GM10248 (cell line): ENCODE measurements at regions not wholly inside any gene's neighbourhood (a gene's known extent, or its start where the extent isn't known, plus 50 kb on each side); places are given as distances from the start of the nearest gene placed in this dataset.
"Not testable (repeated sequence)": the region's sequence is repeated elsewhere in the genome, so short reads cannot be mapped to it uniquely, and the experiment has no call there.

ENCODE experiments used
- CTCF ChIA-PET: fragments of 300-600 bp; sonication (Branson Sonifier 250); formaldehyde crosslinking; extraction: SDS; loops from one replicate; lab custom pipeline; 2021; ENCODE audit warnings: antibody characterized with exemption; lab: Yijun Ruan, JAX
- POLR2A ChIA-PET: fragments of 350-650 bp; sonication (Branson Sonifier 250); formaldehyde crosslinking; extraction: SDS; loops from one replicate; lab custom pipeline; 2020; ENCODE audit warnings: antibody characterized with exemption; lab: Yijun Ruan, JAX
- DNase-seq: peaks from one replicate; pipeline ENCODE4 v3.0.0; 2012; ENCODE audit errors: extremely low spot score
- TF ChIP-seq, protein P1 (sequence below): IDR thresholded peaks from 2 replicates; pipeline ENCODE4 v1.5.1; 2012; ENCODE audit warnings: mild to moderate bottlenecking, low read depth; ENCODE audit errors: extremely low read depth, missing control alignments, control extremely low read depth

- CTCF ChIA-PET: no interaction called here
- POLR2A ChIA-PET: no interaction called here
- no peak for DNase-seq
- TF ChIP-seq, protein P1, sequence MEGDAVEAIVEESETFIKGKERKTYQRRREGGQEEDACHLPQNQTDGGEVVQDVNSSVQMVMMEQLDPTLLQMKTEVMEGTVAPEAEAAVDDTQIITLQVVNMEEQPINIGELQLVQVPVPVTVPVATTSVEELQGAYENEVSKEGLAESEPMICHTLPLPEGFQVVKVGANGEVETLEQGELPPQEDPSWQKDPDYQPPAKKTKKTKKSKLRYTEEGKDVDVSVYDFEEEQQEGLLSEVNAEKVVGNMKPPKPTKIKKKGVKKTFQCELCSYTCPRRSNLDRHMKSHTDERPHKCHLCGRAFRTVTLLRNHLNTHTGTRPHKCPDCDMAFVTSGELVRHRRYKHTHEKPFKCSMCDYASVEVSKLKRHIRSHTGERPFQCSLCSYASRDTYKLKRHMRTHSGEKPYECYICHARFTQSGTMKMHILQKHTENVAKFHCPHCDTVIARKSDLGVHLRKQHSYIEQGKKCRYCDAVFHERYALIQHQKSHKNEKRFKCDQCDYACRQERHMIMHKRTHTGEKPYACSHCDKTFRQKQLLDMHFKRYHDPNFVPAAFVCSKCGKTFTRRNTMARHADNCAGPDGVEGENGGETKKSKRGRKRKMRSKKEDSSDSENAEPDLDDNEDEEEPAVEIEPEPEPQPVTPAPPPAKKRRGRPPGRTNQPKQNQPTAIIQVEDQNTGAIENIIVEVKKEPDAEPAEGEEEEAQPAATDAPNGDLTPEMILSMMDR: no peak
Measured at GRCh38 chrY:7805624-7806023, 894.1 kb upstream of the AMELY start.

DNA sequence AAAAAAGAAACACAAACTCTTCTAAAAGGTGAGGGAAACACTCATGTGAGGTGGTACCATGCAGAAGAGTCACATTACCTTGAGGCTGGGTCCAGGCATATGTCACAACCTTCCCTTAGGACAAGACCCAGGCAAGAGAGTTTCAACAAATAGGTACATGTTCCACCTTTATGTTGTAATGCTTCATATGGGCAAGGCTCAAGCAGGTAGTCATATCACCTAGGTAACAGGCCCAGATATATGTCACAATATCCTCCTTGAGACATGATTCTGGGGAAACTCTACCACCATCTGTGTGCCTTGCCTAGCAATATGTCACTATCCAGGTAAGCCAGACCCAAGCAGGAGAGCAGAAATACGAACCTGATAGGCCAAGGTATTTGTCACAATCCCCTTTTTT lies 892.2 kb upstream of the AMELY start:
- no peak for DNase-seq
- ChIA-PET POLR2A (no interaction called here), CTCF (no interaction called here)
- TF ChIP-seq, protein P1: no peak

GRCh38 chrY:7796128-7796527 lies 884.6 kb upstream of the AMELY start:
- ChIA-PET POLR2A (no interaction called here), CTCF (no interaction called here)
- TF ChIP-seq, protein P1: no peak
- no peak for DNase-seq

DNA sequence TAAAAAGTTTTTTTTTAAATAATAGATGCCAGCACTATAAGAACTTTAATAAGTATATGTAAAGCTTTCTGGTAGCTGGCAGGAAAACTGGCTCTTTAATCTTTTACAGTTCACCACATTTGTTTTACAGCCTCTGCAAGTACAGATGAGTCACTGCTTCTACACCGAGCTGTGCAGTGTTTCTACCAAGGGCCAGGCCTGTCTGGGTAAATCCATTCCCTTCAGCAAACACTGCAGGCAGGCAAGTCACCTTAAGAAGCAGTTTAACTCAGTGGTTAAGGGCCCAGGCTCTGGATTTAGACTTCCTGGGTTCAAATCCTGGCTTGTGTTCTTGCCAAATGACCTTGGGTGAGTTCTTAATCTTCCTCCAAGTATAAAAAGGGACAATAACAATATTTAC lies 882.9 kb upstream of the AMELY start:
- POLR2A ChIA-PET: no interaction called here
- TF ChIP-seq, protein P1: no peak
- DNase-seq: no peak

GRCh38 chrY:7793989-7794388 lies 882.4 kb upstream of the AMELY start:
- ChIA-PET CTCF (no interaction called here), POLR2A (no interaction called here)
- no peak for DNase-seq
- TF ChIP-seq, protein P1: no peak

More for the DNA sequence above, 882.9 kb upstream of the AMELY start:
- CTCF ChIA-PET: no interaction called here

DNA sequence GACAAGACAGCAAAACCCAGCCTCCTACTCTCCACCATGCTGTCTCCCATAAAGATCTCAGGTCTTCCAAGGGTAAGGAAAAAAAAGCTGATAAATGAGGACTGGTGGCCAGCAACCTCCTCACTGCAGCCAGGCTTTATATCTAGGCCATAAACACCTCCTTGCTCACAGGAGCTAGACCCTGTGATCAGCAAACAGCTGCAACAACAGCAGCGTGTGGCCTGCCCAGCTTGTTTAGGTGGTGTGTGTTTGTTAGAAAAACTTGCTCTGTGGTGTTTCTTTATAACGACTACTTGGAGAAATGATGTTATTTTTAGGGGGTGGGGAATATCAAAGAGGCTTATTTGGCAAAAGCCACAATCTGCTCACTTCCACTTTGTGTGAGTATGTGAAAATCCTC lies 880.9 kb upstream of the AMELY start:
- CTCF ChIA-PET: no interaction called here
- no peak for DNase-seq
- POLR2A ChIA-PET: no interaction called here
- TF ChIP-seq, protein P1: no peak

- POLR2A ChIA-PET: no interaction called here
- TF ChIP-seq, protein P1: no peak
- DNase-seq: no peak
- CTCF ChIA-PET: no interaction called here
Measured at GRCh38 chrY:7781501-7781900, 869.9 kb upstream of the AMELY start.

DNA sequence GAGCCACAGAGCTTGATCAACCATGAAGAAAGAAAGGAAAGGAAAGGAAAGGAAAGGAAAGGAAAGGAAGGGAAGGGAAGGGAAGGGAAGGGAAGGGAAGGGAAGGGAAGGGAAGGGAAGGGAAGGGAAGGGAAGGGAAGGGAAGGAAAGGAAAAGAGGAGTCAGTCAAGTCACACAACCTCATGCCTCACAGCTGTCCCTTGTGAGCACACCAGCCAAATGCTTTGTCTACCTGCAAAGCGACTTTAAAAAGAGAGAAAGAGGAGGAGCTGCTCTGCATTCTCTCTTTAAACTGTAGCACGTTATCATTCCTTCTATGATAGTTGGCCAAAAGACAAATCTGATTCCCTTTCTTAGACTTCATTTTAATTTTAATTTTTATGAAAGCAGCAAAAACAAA lies 863.9 kb upstream of the AMELY start:
- CTCF ChIA-PET, DNase-seq, POLR2A ChIA-PET: not testable (repeated sequence)
